ENCODE measurements at regions not wholly inside any gene's neighbourhood (a gene's known extent, or its start where the extent isn't known, plus 50 kb on each side); places are given as distances from the start of the nearest gene placed in this dataset.

- Histone ChIP-seq H3K4me1 (no peaks in the 10 kb centered on the region), H3K36me3 (no peaks in the 10 kb centered on the region), H3K9me3 (no peaks in the 10 kb centered on the region), H3K27me3 (no peaks in the 10 kb centered on the region), H3K4me3 (ENCODE audit: low read depth, low read length) (no peak overlapping the region)
- no peak for DNase-seq
- TF ChIP-seq CTCF (IDR thresholded peaks at IDR 0.05; ENCODE audit: low read depth, low read length) = no peak
Measured at GRCh38 chr2:84373391-84373790, 85.7 kb downstream of the SUCLG1 start.

- Histone ChIP-seq H3K4me1 (no peaks in the 10 kb centered on the region), H3K4me3 (ENCODE audit: low read depth, low read length) (no peak overlapping the region), H3K9me3 (no peaks in the 10 kb centered on the region), H3K27me3 (no peaks in the 10 kb centered on the region), H3K36me3 (no peaks in the 10 kb centered on the region)
- TF ChIP-seq CTCF (IDR thresholded peaks at IDR 0.05; ENCODE audit: low read depth, low read length) = no peak
- no peak for DNase-seq
Measured at GRCh38 chr2:84362541-84362940, 96.5 kb downstream of the SUCLG1 start.

- Histone ChIP-seq H3K9me3 (no peaks in the 10 kb centered on the region), H3K36me3 (no peaks in the 10 kb centered on the region), H3K4me3 (ENCODE audit: low read depth, low read length) (no peak overlapping the region), H3K27me3 (no peaks in the 10 kb centered on the region), H3K4me1 (no peaks in the 10 kb centered on the region)
- no peak for DNase-seq
- TF ChIP-seq CTCF (IDR thresholded peaks at IDR 0.05; ENCODE audit: low read depth, low read length) = no peak
Measured at GRCh38 chr2:84338069-84338468, 121.0 kb downstream of the SUCLG1 start.

GRCh38 chr2:84327645-84328249, 131.3 kb downstream of the SUCLG1 start:
- H3K9me3 ChIP-seq = no peaks in the 10 kb centered on the region
- no peaks in the 10 kb centered on the region for H3K36me3 ChIP-seq
- no peak for DNase-seq
- TF ChIP-seq CTCF (IDR thresholded peaks at IDR 0.05; ENCODE audit: low read depth, low read length) = no peak
- no peaks in the 10 kb centered on the region for H3K27me3 ChIP-seq
- no peak overlapping the region for H3K4me3 ChIP-seq (ENCODE audit: low read depth, low read length)
- no peaks in the 10 kb centered on the region for H3K4me1 ChIP-seq

GRCh38 chr2:84326831-84327432, 132.1 kb downstream of the SUCLG1 start:
- H3K4me1 ChIP-seq = no peaks in the 10 kb centered on the region
- H3K9me3 ChIP-seq = no peaks in the 10 kb centered on the region
- H3K27me3 ChIP-seq = no peaks in the 10 kb centered on the region
- no peak for DNase-seq
- no peaks in the 10 kb centered on the region for H3K36me3 ChIP-seq
- TF ChIP-seq CTCF (IDR thresholded peaks at IDR 0.05; ENCODE audit: low read depth, low read length) = no peak
- H3K4me3 ChIP-seq (ENCODE audit: low read depth, low read length) = no peak overlapping the region

- H3K4me1 ChIP-seq = no peaks in the 10 kb centered on the region
- H3K4me3 ChIP-seq (ENCODE audit: low read depth, low read length) = no peak overlapping the region
- no peak for DNase-seq
- H3K36me3 ChIP-seq = no peaks in the 10 kb centered on the region
- TF ChIP-seq CTCF (IDR thresholded peaks at IDR 0.05; ENCODE audit: low read depth, low read length) = no peak
- H3K9me3 ChIP-seq = no peaks in the 10 kb centered on the region
- no peaks in the 10 kb centered on the region for H3K27me3 ChIP-seq
Measured at GRCh38 chr2:84323890-84324289, 135.2 kb downstream of the SUCLG1 start.
